HG03575 (cell line): ENCODE measurements at regions not wholly inside any gene's neighbourhood (a gene's known extent, or its start where the extent isn't known, plus 50 kb on each side); places are given as distances from the start of the nearest gene placed in this dataset.
"Not testable (repeated sequence)": the region's sequence is repeated elsewhere in the genome, so short reads cannot be mapped to it uniquely, and the experiment has no call there.

Experiments used
- ATAC-seq: cut with Tn5 transposase; IDR thresholded peaks from one replicate; pipeline ENCODE4 v1.9.1; 2021; ENCODE audit not compliant: unreplicated experiment, insufficient number of reproducible peaks, low FRiP score; ENCODE audit errors: extremely low read depth

GRCh38 chr16:16448423-16448822, 69.5 kb downstream of the NPIPA7 start:
- not testable (repeated sequence) for ATAC-seq

GRCh38 chr16:16449712-16450237, 70.8 kb downstream of the NPIPA7 start:
- not testable (repeated sequence) for ATAC-seq

- ATAC-seq = not testable (repeated sequence)
Measured at GRCh38 chr16:16451721-16452410, 72.9 kb downstream of the NPIPA7 start.

GRCh38 chr16:16458579-16458978, 79.6 kb downstream of the NPIPA7 start:
- not testable (repeated sequence) for ATAC-seq

- ATAC-seq = not testable (repeated sequence)
Measured at GRCh38 chr16:16463792-16464191, 84.9 kb downstream of the NPIPA7 start.

- ATAC-seq = not testable (repeated sequence)
Measured at GRCh38 chr16:16488919-16489318, 110.0 kb downstream of the NPIPA7 start.

GRCh38 chr16:16489466-16489865, 110.5 kb downstream of the NPIPA7 start:
- ATAC-seq = not testable (repeated sequence)

- not testable (repeated sequence) for ATAC-seq
Measured at GRCh38 chr16:16494114-16494513, 115.2 kb downstream of the NPIPA7 start.

- not testable (repeated sequence) for ATAC-seq
Measured at GRCh38 chr16:16494998-16495397, 116.1 kb downstream of the NPIPA7 start.

- not testable (repeated sequence) for ATAC-seq
Measured at GRCh38 chr16:16499875-16500274, 120.9 kb downstream of the NPIPA7 start.

- not testable (repeated sequence) for ATAC-seq
Measured at GRCh38 chr16:16507041-16507440, 128.1 kb downstream of the NPIPA7 start.

- not testable (repeated sequence) for ATAC-seq
Measured at GRCh38 chr16:16508344-16508743, 129.4 kb downstream of the NPIPA7 start.

GRCh38 chr16:16519395-16519794, 140.5 kb downstream of the NPIPA7 start:
- not testable (repeated sequence) for ATAC-seq

- not testable (repeated sequence) for ATAC-seq
Measured at GRCh38 chr16:16521239-16522002, 142.5 kb downstream of the NPIPA7 start.

- ATAC-seq = not testable (repeated sequence)
Measured at GRCh38 chr16:16526998-16527397, 148.1 kb downstream of the NPIPA7 start.

GRCh38 chr16:16530744-16531143, 151.8 kb downstream of the NPIPA7 start:
- not testable (repeated sequence) for ATAC-seq

GRCh38 chr16:16535565-16535964, 156.6 kb downstream of the NPIPA7 start:
- not testable (repeated sequence) for ATAC-seq

GRCh38 chr16:16536151-16536550, 157.2 kb downstream of the NPIPA7 start:
- ATAC-seq = not testable (repeated sequence)

GRCh38 chr16:16549710-16550109, 170.8 kb downstream of the NPIPA7 start:
- ATAC-seq = not testable (repeated sequence)

- ATAC-seq = not testable (repeated sequence)
Measured at GRCh38 chr16:16550824-16551223, 171.9 kb downstream of the NPIPA7 start.
